A204.1 (cell line): ENCODE measurements at regions not wholly inside any gene's neighbourhood (a gene's known extent, or its start where the extent isn't known, plus 50 kb on each side); places are given as distances from the start of the nearest gene placed in this dataset.
"Not testable (repeated sequence)": the region's sequence is repeated elsewhere in the genome, so short reads cannot be mapped to it uniquely, and the experiment has no call there.

Source experiments
- FAIRE-seq: peaks from 2 replicates; lab custom pipeline; 2012; peaks lifted over from hg19 to GRCh38; lab: Jason Lieb, UNC

- no peak for FAIRE-seq
Measured at GRCh38 chr6:126976253-126976797, 142.1 kb upstream of the RSPO3 start.

GRCh38 chr6:126983779-126984178 is 134.7 kb upstream of the RSPO3 start:
- no peak for FAIRE-seq

- not testable (repeated sequence) for FAIRE-seq
Measured at GRCh38 chr6:126988125-126988524, 130.3 kb upstream of the RSPO3 start.

GRCh38 chr6:127000631-127001030 is 117.8 kb upstream of the RSPO3 start:
- no peak for FAIRE-seq

GRCh38 chr6:127013865-127014264 is 104.6 kb upstream of the RSPO3 start:
- FAIRE-seq, result no peak

- FAIRE-seq, result no peak
Measured at GRCh38 chr6:127015858-127016257, 102.6 kb upstream of the RSPO3 start.

GRCh38 chr6:127019828-127020227 is 98.6 kb upstream of the RSPO3 start:
- FAIRE-seq, result no peak

GRCh38 chr6:127022302-127022701 is 96.2 kb upstream of the RSPO3 start:
- FAIRE-seq, result no peak

- FAIRE-seq, result no peak
Measured at GRCh38 chr6:127023001-127023778, 95.3 kb upstream of the RSPO3 start.

GRCh38 chr6:127026247-127026646 is 92.2 kb upstream of the RSPO3 start:
- no peak for FAIRE-seq

GRCh38 chr6:127030111-127030510 is 88.4 kb upstream of the RSPO3 start:
- FAIRE-seq, result no peak

- FAIRE-seq, result no peak
Measured at GRCh38 chr6:127030836-127031235, 87.6 kb upstream of the RSPO3 start.

GRCh38 chr6:127031511-127031910 is 87.0 kb upstream of the RSPO3 start:
- FAIRE-seq, result no peak

GRCh38 chr6:127032971-127033370 is 85.5 kb upstream of the RSPO3 start:
- no peak for FAIRE-seq

GRCh38 chr6:127051571-127052260 is 66.8 kb upstream of the RSPO3 start:
- no peak for FAIRE-seq

GRCh38 chr6:127053032-127053874 is 65.2 kb upstream of the RSPO3 start:
- no peak for FAIRE-seq

GRCh38 chr6:127053875-127054235 is 64.6 kb upstream of the RSPO3 start:
- no peak for FAIRE-seq

- no peak for FAIRE-seq
Measured at GRCh38 chr6:127058027-127058426, 60.4 kb upstream of the RSPO3 start.

- FAIRE-seq, result no peak
Measured at GRCh38 chr6:127058936-127059335, 59.5 kb upstream of the RSPO3 start.
